SHP77 (cell line): ENCODE measurements at regions not wholly inside any gene's neighbourhood (a gene's known extent, or its start where the extent isn't known, plus 50 kb on each side); places are given as distances from the start of the nearest gene placed in this dataset.
"Not testable (repeated sequence)": the region's sequence is repeated elsewhere in the genome, so short reads cannot be mapped to it uniquely, and the experiment has no call there.

Experiments used
- DNase-seq, 2 experiments: peaks; one replicate each; lab custom pipeline; 2025; lab: John Stamatoyannopoulos, UW

DNA sequence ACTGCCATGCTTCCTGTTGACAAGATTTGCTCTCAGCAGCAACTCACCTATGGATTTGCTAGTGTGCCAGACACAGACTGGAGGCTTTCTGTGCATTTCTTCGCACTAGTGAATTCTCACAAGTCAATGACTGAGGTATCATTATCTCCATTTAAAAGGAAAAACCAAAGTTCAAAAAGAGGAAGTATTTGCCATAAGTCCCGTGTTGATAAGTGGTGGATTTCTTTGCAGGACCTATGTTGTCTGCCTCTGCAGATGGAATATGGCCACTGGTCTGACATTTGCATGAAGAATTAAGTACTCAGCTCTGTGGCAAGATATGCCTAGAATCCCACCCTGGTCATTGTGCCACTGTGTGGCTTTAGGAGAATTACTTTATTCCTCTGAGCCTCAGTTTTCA, 299.6 kb downstream of the PAX3 start:
- no peak for DNase-seq

DNA sequence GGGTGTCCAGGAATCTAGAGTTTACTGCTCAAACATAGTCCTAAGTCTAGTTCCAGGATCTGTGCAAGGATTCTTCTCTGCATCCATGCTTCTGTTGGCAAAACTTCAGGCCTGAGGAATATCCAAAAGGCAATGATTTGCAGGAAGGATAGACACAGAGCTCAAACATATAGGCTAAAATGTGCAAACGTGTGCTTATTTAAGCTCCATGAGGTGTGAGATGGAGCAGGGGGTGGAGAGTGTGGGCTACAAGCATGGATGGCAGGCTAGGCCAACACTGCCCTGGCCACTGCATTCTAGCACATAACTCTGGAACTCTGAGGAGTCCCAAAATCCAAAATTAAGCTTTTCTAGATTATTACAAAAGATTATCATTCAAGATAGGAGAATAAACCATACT, 301.1 kb downstream of the PAX3 start:
- no peak for DNase-seq

- DNase-seq = no peak
Measured at GRCh38 chr2:221997100-221997499, 301.7 kb downstream of the PAX3 start.

DNA sequence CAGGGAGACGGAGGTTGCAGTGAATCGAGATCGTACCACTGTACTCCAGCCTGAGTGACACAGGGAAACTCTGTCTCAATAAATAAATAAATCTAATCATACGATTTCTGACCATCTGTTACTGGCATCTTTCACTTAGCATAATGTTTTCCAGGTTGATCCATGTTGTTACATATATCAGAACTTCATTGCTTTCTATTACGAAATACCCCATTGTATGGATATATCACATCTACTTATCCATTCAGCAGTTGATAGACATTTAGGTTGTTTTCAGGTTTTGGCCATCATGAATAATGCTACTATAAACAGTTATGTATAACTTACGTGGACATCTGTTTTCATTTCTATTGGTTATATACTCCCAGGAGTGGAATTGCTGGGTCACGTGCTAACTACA, 303.9 kb downstream of the PAX3 start:
- DNase-seq = no peak

DNA sequence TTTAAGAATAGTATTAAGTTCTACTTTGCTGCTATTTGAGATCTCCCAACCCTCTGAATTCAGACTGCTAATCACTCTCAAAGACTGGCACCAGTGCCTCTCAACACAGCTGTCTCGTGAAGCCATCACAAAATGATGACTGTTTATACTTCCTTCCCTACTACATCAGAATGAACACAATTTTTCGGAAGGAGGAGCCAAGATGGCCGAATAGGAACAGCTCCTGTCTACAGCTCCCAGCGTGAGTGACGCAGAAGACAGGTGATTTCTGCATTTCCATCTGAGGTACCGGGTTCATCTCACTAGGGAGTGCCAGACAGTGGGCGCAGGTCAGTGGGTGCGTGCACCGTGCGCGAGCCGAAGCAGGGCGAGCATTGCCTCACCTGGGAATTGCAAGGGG, 314.4 kb downstream of the PAX3 start:
- DNase-seq = not testable (repeated sequence)

DNA sequence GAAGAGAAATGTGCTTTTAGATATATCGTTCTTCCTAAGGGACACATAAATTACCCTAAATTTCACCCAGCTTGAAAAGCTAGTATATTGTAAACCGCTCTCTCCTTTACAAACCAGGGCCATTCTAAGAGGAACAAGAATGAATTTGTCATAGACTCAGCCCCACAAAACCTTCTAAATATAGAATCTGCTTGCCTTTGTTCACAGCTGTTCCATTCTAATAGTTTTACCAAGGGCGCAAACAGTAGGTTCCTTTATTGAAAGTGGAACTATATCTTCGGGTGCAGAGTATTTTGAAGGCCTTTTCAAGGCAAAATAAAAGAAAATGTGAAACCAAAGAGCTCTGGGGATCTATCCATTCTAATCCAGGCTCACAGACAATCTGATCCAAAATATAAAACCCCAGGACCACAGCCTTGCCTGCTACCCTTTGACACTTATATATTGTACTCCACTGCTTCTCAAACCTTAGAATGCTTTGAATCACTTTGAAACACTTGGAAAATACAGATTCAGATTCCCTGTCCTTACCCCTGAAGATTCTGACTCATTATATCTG, 316.8 kb downstream of the PAX3 start:
- no peak for DNase-seq

DNA sequence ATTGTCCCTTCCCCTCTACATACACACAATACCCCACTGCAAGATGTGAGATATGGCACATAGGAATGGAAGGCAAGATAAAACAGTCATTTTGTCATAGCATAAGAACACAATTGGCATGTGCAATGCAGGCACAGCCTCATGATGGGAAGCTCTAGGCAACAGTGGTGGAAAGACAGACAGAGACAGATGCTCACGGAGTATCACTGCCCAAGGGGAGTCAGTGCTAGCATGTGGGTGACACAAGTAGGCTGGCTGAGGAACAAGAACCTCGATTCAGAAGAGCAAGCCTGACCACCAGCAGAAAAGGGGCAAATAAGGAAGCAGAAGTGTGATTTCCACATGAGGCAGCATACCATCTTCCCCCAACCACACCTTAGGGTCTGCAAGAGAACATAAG, 323.6 kb downstream of the PAX3 start:
- DNase-seq = no peak

DNA sequence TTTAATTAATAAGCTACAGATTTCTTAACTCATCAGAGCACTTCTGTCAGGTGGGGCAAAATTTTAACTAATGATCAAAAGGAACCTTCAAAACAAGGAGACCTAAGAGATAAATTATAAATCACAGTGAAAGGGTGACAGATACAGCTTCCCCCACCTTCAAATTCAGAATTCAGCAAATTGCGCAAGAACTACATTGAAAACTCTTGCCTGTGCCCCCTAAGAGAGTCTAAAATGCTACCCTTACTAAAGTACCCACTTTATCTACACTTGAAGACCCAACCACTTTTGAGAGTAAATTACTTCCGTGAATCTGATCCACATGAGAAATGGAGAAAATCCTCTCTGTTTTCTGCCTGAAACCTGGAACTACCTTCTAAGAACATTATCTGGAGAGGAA, 324.9 kb downstream of the PAX3 start:
- DNase-seq = no peak

DNA sequence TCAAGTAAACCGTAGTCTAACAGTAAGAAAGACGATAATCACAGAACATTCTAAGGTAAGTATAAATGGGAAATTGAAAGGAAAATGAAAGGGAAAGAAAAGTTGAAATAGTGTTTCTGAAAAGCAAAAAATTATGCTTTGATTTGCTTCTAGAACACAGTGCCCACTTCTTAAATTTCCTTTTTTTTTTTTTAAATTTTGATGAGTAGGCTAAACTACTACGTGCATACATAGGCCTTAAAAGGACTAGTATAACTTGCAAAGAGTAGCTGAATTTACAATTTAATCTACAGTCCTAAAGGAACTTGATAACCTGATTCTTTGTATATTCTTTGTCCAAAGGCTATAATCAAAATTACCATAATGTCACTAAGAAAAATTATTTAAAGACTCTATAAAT, 325.3 kb downstream of the PAX3 start:
- no peak for DNase-seq

GRCh38 chr2:221972813-221973478, 325.9 kb downstream of the PAX3 start:
- DNase-seq = no peak

- no peak for DNase-seq
Measured at GRCh38 chr2:221970389-221970788, 328.4 kb downstream of the PAX3 start.

DNA sequence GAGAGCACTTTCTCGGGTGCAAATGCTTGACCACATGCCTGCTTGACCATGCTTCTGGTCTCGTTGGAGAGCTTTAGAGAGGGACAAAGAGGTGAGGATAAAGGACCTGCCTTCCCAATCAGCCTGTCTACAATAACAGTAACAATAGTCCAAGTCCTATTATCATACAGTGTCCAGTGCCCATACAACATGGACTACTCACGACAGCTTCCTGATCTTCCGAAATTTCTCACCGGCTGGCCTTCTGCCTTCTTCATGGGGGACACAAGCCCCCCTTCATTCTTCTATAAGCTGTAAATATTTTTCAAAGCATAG, 329.0 kb downstream of the PAX3 start:
- DNase-seq = no peak

DNA sequence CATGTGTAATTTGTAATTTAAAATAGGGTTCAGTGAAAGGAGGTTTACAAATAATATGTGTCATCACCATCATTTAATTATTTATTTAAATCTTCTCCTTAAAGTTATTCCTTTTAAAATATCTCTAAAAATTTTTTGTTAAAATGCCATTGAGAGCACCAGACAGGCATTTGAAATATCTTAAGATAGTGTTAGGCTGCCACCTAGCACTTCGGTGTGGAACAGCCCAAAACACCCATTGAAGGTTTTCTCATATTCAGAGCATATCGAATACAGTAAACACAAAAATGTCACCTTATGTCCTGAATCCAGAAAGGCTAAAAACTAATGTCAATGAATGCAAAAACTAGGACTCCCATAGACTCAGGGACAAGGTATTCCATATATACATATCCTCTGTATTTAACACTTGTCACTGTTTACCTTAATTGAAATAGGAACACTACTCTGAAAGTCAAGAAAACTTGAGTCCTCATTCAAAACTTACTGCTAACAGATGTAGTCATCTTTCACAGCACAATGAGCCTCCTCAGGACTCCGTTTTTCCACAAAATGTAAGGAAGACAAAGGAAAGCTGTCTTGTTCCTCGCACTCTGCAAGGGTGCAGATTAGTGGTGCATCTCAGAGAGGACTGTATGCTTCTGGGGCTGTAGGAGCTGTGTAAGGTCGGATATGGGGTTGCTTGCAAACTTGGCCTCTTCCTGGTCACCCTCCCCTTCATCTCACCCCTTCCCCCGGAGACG, 329.5 kb downstream of the PAX3 start:
- DNase-seq = peak; percentile 53 to 56

- DNase-seq = peak in 1 of 2 experiments; percentile 17
Measured at GRCh38 chr2:221962186-221962585, 336.6 kb downstream of the PAX3 start.

DNA sequence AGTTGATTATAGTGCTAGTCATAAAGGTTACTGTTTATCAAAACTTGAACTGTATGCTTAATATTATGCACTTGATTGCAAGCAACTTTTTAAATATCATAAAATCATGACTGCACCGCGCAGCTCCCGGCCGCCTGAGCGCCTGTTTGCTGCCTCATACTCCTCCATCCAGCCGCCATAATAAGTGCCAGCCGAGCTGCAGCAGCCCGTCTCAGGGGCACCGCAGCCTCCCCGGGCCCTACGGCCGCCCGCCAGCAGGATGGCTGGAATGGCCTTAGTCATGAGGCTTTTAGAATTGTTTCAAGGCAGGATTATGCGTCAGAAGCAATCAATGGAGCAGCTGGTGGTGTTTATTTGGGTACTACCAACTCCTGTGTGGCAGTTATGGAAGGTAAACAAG, 337.2 kb downstream of the PAX3 start:
- peak; percentile 90 to 94 for DNase-seq

DNA sequence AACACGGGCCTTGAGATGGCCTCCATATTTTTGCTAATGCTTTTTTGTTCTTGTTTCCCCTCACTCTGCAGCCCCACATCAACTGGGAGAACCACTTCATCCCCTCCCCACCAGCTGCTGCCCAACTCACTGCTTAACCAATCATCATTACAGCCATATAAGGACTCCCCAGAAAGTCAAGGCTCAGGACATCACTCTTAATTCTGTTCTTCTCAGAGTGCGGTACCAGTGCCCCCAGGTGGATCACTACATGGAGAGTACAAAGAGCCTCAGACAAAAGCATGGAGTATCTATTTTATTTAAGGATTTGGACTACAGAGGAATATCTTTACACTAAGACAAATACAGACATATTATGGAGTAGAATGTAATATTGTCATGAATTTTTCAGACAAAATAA, 340.6 kb downstream of the PAX3 start:
- no peak for DNase-seq

GRCh38 chr2:221948076-221948475, 350.7 kb downstream of the PAX3 start:
- no peak for DNase-seq

DNA sequence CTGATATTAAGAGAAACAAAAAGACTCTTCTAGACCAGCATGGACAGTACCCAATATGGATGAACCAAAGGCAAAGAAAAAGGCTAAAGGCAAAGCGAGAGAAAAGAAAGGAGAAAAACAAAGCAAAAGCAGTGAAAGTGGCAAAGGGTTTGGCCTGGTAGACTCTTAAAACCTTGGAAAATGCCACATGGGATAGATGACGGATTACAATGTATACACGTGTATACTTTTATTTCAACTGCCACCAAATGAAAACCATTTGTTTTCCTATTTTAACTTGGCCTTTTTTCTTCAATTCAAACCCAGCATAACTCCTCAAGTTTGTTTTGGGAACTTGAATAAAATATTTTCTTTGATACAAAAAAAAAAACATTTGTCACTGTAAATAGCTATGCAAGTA, 354.3 kb downstream of the PAX3 start:
- not testable (repeated sequence) for DNase-seq

- DNase-seq = peak; percentile 12 to 48
Measured at GRCh38 chr2:221943076-221943810, 355.6 kb downstream of the PAX3 start.

- DNase-seq = no peak
Measured at GRCh38 chr2:221931251-221931991, 359.3 kb upstream of the EPHA4 start.

DNA sequence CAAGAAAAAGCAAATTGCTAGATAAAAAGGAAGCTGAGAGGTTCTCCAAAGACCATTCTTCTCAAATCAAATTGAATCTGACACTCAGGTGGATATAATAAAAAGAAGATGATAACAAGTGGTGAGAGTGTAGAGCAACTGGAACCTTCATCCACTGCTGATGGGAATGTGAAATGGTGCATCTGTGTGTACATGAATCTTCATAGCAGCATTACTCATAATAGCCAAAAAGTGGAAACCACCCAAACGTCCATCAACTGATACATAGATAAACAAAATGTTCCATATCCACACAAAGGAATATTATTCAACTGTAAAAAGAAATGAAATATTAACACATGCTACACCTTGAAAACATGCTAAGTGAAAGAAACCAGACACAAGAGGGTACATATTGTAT, 357.2 kb upstream of the EPHA4 start:
- no peak for DNase-seq

GRCh38 chr2:221926327-221926726, 354.2 kb upstream of the EPHA4 start:
- no peak for DNase-seq
